ENCODE measurements at regions not wholly inside any gene's neighbourhood (a gene's known extent, or its start where the extent isn't known, plus 50 kb on each side); places are given as distances from the start of the nearest gene placed in this dataset.

- Mint-ChIP-seq H3K27ac (ENCODE audit: unreplicated experiment) (no peak overlapping the region), H3K4me3 (ENCODE audit: unreplicated experiment) (no peak overlapping the region), H3K9me3 (ENCODE audit: unreplicated experiment) (no peaks in the 10 kb centered on the region), H3K4me1 (ENCODE audit: low read depth, unreplicated experiment) (no peaks in the 10 kb centered on the region), H3K36me3 (ENCODE audit: unreplicated experiment) (peaks cover 3% of the 10 kb centered on the region), H3K27me3 (ENCODE audit: unreplicated experiment) (no peaks in the 10 kb centered on the region)
- TF ChIP-seq CTCF (IDR thresholded peaks at IDR 0.05; ENCODE audit: partially characterized antibody, unreplicated experiment) = no peak
- no peak for DNase-seq
Measured at GRCh38 chr4:138446456-138446855, 204.3 kb upstream of the SLC7A11 start.

DNA sequence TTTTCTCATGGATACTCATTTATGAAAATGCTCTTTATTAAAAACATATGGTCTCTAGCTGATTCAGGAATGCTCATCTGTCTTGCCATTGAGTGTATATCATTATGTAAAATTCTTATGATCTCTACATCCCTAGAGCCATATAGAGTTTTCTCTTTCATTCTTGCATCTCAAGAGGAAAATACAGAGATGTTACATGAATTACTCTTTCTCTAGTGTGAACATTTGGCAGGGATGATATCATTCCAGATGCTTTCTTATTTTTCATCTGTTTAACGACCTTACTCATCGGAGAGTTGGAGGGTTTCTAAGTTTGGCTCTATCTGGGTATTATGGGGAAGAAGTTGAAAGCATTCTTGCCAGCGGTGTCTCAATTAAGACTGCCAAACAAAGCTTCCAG, 202.9 kb upstream of the SLC7A11 start:
- DNase-seq = no peak
- H3K36me3 Mint-ChIP-seq (ENCODE audit: unreplicated experiment) = peaks cover 3% of the 10 kb centered on the region
- no peaks in the 10 kb centered on the region for H3K9me3 Mint-ChIP-seq (ENCODE audit: unreplicated experiment)
- TF ChIP-seq CTCF (IDR thresholded peaks at IDR 0.05; ENCODE audit: partially characterized antibody, unreplicated experiment) = no peak
- H3K27me3 Mint-ChIP-seq (ENCODE audit: unreplicated experiment) = no peaks in the 10 kb centered on the region
- no peak overlapping the region for H3K27ac Mint-ChIP-seq (ENCODE audit: unreplicated experiment)
- no peak overlapping the region for H3K4me3 Mint-ChIP-seq (ENCODE audit: unreplicated experiment)
- H3K4me1 Mint-ChIP-seq (ENCODE audit: low read depth, unreplicated experiment) = no peaks in the 10 kb centered on the region

DNA sequence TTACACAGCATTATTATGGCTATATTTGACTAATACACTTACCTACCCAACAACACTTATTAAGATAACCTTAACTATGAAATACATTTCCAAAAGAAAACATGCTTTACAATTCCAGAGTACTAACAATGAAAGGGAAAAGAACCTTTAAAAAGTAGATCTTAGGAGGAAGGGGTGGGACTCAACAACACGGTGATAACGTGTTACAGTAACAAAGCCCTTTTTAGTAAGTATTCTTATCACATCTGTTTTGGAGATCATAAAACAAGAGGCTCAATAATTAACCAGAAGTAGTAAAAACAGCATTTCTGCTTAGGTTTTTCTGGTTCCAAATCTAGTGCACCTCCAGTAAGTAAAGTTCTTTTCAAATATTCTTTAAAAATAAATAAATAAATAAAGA, 202.1 kb upstream of the SLC7A11 start:
- no peak for DNase-seq
- TF ChIP-seq CTCF (IDR thresholded peaks at IDR 0.05; ENCODE audit: partially characterized antibody, unreplicated experiment) = no peak
- Mint-ChIP-seq H3K4me1 (ENCODE audit: low read depth, unreplicated experiment) (no peaks in the 10 kb centered on the region), H3K9me3 (ENCODE audit: unreplicated experiment) (no peaks in the 10 kb centered on the region), H3K4me3 (ENCODE audit: unreplicated experiment) (no peak overlapping the region), H3K27ac (ENCODE audit: unreplicated experiment) (no peak overlapping the region), H3K27me3 (ENCODE audit: unreplicated experiment) (no peaks in the 10 kb centered on the region), H3K36me3 (ENCODE audit: unreplicated experiment) (peaks cover 3% of the 10 kb centered on the region)

- H3K4me1 Mint-ChIP-seq (ENCODE audit: low read depth, unreplicated experiment) = no peaks in the 10 kb centered on the region
- no peaks in the 10 kb centered on the region for H3K9me3 Mint-ChIP-seq (ENCODE audit: unreplicated experiment)
- peaks cover 9% of the 10 kb centered on the region for H3K36me3 Mint-ChIP-seq (ENCODE audit: unreplicated experiment)
- no peak for TF ChIP-seq CTCF (IDR thresholded peaks at IDR 0.05; ENCODE audit: partially characterized antibody, unreplicated experiment)
- no peak for DNase-seq
- no peaks in the 10 kb centered on the region for H3K27me3 Mint-ChIP-seq (ENCODE audit: unreplicated experiment)
- H3K27ac Mint-ChIP-seq (ENCODE audit: unreplicated experiment) = no peak overlapping the region
- H3K4me3 Mint-ChIP-seq (ENCODE audit: unreplicated experiment) = no peak overlapping the region
Measured at GRCh38 chr4:138439143-138439581, 197.0 kb upstream of the SLC7A11 start.

DNA sequence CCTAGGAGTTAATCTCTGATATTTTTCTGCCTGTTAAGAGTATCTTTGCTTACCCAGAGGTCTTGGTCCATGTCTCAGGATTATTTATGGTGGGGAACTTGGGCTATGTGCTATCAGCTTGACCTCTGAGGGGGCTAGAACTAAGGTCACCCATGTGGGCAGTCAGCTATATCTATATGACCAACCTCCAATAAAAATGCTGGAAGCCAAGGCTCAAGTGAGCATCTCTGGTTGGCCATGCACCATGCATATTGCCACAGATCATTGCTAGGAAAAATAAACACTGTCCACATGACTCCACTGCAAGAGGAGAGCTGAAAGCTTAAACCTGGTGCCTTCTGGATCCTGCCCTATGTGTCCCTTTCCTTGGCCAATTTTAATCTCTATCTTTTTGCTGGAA, 196.5 kb upstream of the SLC7A11 start:
- Mint-ChIP-seq H3K4me1 (ENCODE audit: low read depth, unreplicated experiment) (no peaks in the 10 kb centered on the region), H3K27me3 (ENCODE audit: unreplicated experiment) (no peaks in the 10 kb centered on the region), H3K27ac (ENCODE audit: unreplicated experiment) (no peak overlapping the region), H3K36me3 (ENCODE audit: unreplicated experiment) (peaks cover 13% of the 10 kb centered on the region), H3K4me3 (ENCODE audit: unreplicated experiment) (no peak overlapping the region), H3K9me3 (ENCODE audit: unreplicated experiment) (no peaks in the 10 kb centered on the region)
- DNase-seq = no peak
- no peak for TF ChIP-seq CTCF (IDR thresholded peaks at IDR 0.05; ENCODE audit: partially characterized antibody, unreplicated experiment)
